IMR-90 (cell line): ENCODE measurements at regions not wholly inside any gene's neighbourhood (a gene's known extent, or its start where the extent isn't known, plus 50 kb on each side); places are given as distances from the start of the nearest gene placed in this dataset.

Experiments used
- ATAC-seq: fragments of 200-7000 bp; cut with Tn5 transposase; 2 replicates; pipeline ENCODE4 v1.9.1; 2020; ENCODE audit warnings: low read depth, mild to moderate bottlenecking, moderate library complexity
- BruUV-seq: library from RNA; stranded (reverse); fragments of 400-500 nt; replicated peaks from 2 replicates; lab custom pipeline; 2021; lab: Mats Ljungman, UMichigan
- CTCF ChIA-PET: fragments of 300-600 bp; formaldehyde crosslinking; extraction: SDS; loops from one replicate; lab custom pipeline; 2021; ENCODE audit warnings: antibody characterized with exemption; lab: Yijun Ruan, JAX
- POLR2A ChIA-PET: fragments of 300-600 bp; sonication (Branson Sonifier 250); formaldehyde crosslinking; loops from one replicate; lab custom pipeline; 2022; ENCODE audit warnings: antibody characterized with exemption; ENCODE audit not compliant: unreplicated experiment; lab: Charles Lee
- DNase-seq: peaks from one replicate; pipeline ENCODE4 v3.0.0; 2013
- H2AFZ ChIP-seq: replicated peaks from 2 replicates; pipeline ENCODE3; 2013; ENCODE audit warnings: low read length, mild to moderate bottlenecking; ENCODE audit not compliant: poor library complexity
- H2AK5ac ChIP-seq: 2 replicates; pipeline ENCODE4 v1.6.1; 2013; ENCODE audit warnings: low read depth, low read length, inconsistent platforms
- H2AK9ac ChIP-seq: replicated peaks from 2 replicates; pipeline ENCODE3; 2013; ENCODE audit warnings: mild to moderate bottlenecking, low read depth, low read length, moderate library complexity; ENCODE audit not compliant: poor library complexity
- H2BK120ac ChIP-seq: 2 replicates; pipeline ENCODE4 v1.6.1; 2013; ENCODE audit warnings: low read depth, low read length, inconsistent platforms
- H2BK15ac ChIP-seq: 3 replicates; pipeline ENCODE4 v1.6.1; 2013; ENCODE audit warnings: low read depth, low read length, inconsistent platforms
- H2BK20ac ChIP-seq: 2 replicates; pipeline ENCODE4 v1.6.1; 2013; ENCODE audit warnings: low read depth, mild to moderate bottlenecking, inconsistent platforms, low read length, moderate library complexity
- H2BK5ac ChIP-seq: 2 replicates; pipeline ENCODE4 v1.6.1; 2013; ENCODE audit warnings: mild to moderate bottlenecking, low read depth, low read length, inconsistent platforms; ENCODE audit not compliant: poor library complexity, severe bottlenecking
- H3K14ac ChIP-seq: replicated peaks from 2 replicates; pipeline ENCODE4 v1.6.1; 2013; ENCODE audit warnings: low read depth, low read length, inconsistent platforms
- H3K18ac ChIP-seq: 2 replicates; pipeline ENCODE4 v1.6.1; 2013; ENCODE audit warnings: low read depth, low read length, control low read depth
- H3K23ac ChIP-seq: 2 replicates; pipeline ENCODE4 v1.6.1; 2013; ENCODE audit warnings: low read depth, low read length, inconsistent platforms
- H3K27ac ChIP-seq: 2 replicates; pipeline ENCODE4 v1.5.1; 2013; ENCODE audit warnings: mild to moderate bottlenecking, control low read depth, low read length; ENCODE audit not compliant: insufficient read depth
- H3K27me3 ChIP-seq: 2 replicates; pipeline ENCODE4 v1.6.1; 2013; ENCODE audit warnings: low read length; ENCODE audit not compliant: control insufficient read depth, insufficient read depth
- H3K36me3 ChIP-seq: 2 replicates; pipeline ENCODE4 v1.6.1; 2013; ENCODE audit warnings: low read length, mixed read lengths; ENCODE audit not compliant: control insufficient read depth, insufficient read depth
- H3K4ac ChIP-seq: 2 replicates; pipeline ENCODE4 v1.6.1; 2013; ENCODE audit warnings: low read depth, low read length, inconsistent platforms
- H3K4me1 ChIP-seq: 2 replicates; pipeline ENCODE4 v1.6.1; 2013; ENCODE audit warnings: low read length, mixed read lengths; ENCODE audit not compliant: control insufficient read depth, insufficient read depth
- H3K4me2 ChIP-seq: 2 replicates; pipeline ENCODE4 v1.6.1; 2013; ENCODE audit warnings: low read depth, mild to moderate bottlenecking, control low read depth, low read length, moderate library complexity
- H3K4me3 ChIP-seq: 2 replicates; pipeline ENCODE4 v1.5.1; 2013; ENCODE audit warnings: low read depth, mild to moderate bottlenecking, control low read depth, low read length, moderate library complexity; ENCODE audit not compliant: insufficient read depth
- H3K56ac ChIP-seq: 2 replicates; pipeline ENCODE4 v1.6.1; 2013; ENCODE audit warnings: low read length, inconsistent platforms; ENCODE audit not compliant: insufficient read depth; ENCODE audit errors: extremely low read depth
- H3K79me1 ChIP-seq, 2 experiments: 2 replicates each; pipeline ENCODE4 v1.6.1; 2013; ENCODE audit warnings: low read length in 2 of 2, inconsistent platforms in 1 of 2, low read depth in 1 of 2
- H3K9ac ChIP-seq: 2 replicates; pipeline ENCODE4 v1.6.1; 2013; ENCODE audit warnings: low read depth, low read length, control low read depth
- H3K9me1 ChIP-seq: 2 replicates; pipeline ENCODE4 v1.6.1; 2013; ENCODE audit warnings: low read length, inconsistent platforms; ENCODE audit not compliant: insufficient read depth
- H3K9me3 ChIP-seq: 2 replicates; pipeline ENCODE4 v1.6.1; 2013; ENCODE audit warnings: low read length; ENCODE audit not compliant: control insufficient read depth, insufficient read depth
- H4K20me1 ChIP-seq: 2 replicates; pipeline ENCODE4 v1.6.1; 2013; ENCODE audit warnings: low read length, inconsistent platforms; ENCODE audit not compliant: insufficient read depth
- H4K5ac ChIP-seq: 2 replicates; pipeline ENCODE4 v1.6.1; 2013; ENCODE audit warnings: mild to moderate bottlenecking, low read depth, low read length, control low read depth
- H4K8ac ChIP-seq, 2 experiments: 2 replicates each; pipeline ENCODE4 v1.6.1; 2013; ENCODE audit warnings: low read depth in 2 of 2, low read length in 2 of 2, control low read depth in 1 of 2, inconsistent platforms in 1 of 2
- H4K91ac ChIP-seq: 2 replicates; pipeline ENCODE4 v1.6.1; 2013; ENCODE audit warnings: low read depth, low read length, inconsistent platforms; ENCODE audit not compliant: insufficient read depth
- BHLHE40 ChIP-seq: fragments of 150-350 bp; IDR thresholded peaks from 2 replicates; pipeline ENCODE4 v1.6.1; 2016; ENCODE audit warnings: mild to moderate bottlenecking, low read depth, low read length
- CEBPB ChIP-seq: IDR thresholded peaks from 2 replicates; pipeline ENCODE4 v1.6.1; 2012; ENCODE audit warnings: low read depth, low read length, improper control_type of control experiment
- CHD1 ChIP-seq: IDR thresholded peaks from 2 replicates; pipeline ENCODE4 v1.6.1; 2012; ENCODE audit warnings: low read depth, low read length, improper control_type of control experiment
- FOS ChIP-seq: fragments of 150-350 bp; IDR thresholded peaks from 2 replicates; pipeline ENCODE4 v1.6.1; 2016; ENCODE audit warnings: low read depth, low read length
- MAFK ChIP-seq: IDR thresholded peaks from 2 replicates; pipeline ENCODE4 v1.6.1; 2012; ENCODE audit warnings: low read depth, low read length, improper control_type of control experiment
- MAZ ChIP-seq: IDR thresholded peaks from 2 replicates; pipeline ENCODE4 v1.6.1; 2012; ENCODE audit warnings: low read depth, mild to moderate bottlenecking, low read length, improper control_type of control experiment, moderate library complexity, borderline replicate concordance
- MXI1 ChIP-seq: IDR thresholded peaks from 2 replicates; pipeline ENCODE4 v1.6.1; 2012; ENCODE audit warnings: low read depth, mild to moderate bottlenecking, low read length, moderate library complexity, borderline replicate concordance
- NFE2L2 ChIP-seq: fragments of 150-350 bp; IDR thresholded peaks from 2 replicates; pipeline ENCODE4 v1.6.1; 2016; ENCODE audit warnings: low read depth, mild to moderate bottlenecking, low read length
- RAD21 ChIP-seq: IDR thresholded peaks from 2 replicates; pipeline ENCODE4 v1.6.1; 2012; ENCODE audit warnings: low read length, improper control_type of control experiment
- RCOR1 ChIP-seq: IDR thresholded peaks from 2 replicates; pipeline ENCODE4 v1.6.1; 2012; ENCODE audit warnings: mild to moderate bottlenecking, low read length, improper control_type of control experiment; ENCODE audit not compliant: insufficient replicate concordance
- RFX5 ChIP-seq: IDR thresholded peaks from 2 replicates; pipeline ENCODE4 v1.8.0; 2012; ENCODE audit warnings: low read depth, mild to moderate bottlenecking, low read length, moderate library complexity
- SMC3 ChIP-seq: fragments of 150-350 bp; IDR thresholded peaks from 2 replicates; pipeline ENCODE4 v1.6.1; 2016; ENCODE audit warnings: low read depth, mild to moderate bottlenecking, antibody characterized with exemption, low read length, moderate library complexity
- USF2 ChIP-seq: fragments of 150-350 bp; IDR thresholded peaks from 2 replicates; pipeline ENCODE4 v1.6.1; 2017; ENCODE audit warnings: mild to moderate bottlenecking, antibody characterized with exemption, low read length, low read depth
- dilution Hi-C: fragments of 300-500 bp; cut with HindIII; formaldehyde crosslinking; loops from one replicate; pipeline ENCODE4 v1.14.3; 2018; ENCODE audit warnings: low sequenced_read_pairs; ENCODE audit not compliant: unreplicated experiment
- in situ Hi-C: fragments of 300-500 bp; cut with MboI; formaldehyde crosslinking; loops from 3 replicates; pipeline ENCODE4 v1.14.3; 2019; ENCODE audit warnings: low sequenced_read_pairs, inconsistent platforms, mixed read lengths
- intact Hi-C: fragments of 100-400 bp; cut with micrococcal nuclease; formaldehyde crosslinking; loops from 2 replicates; pipeline ENCODE4 v1.10.0; 2022
- TF ChIP-seq, protein P1 (sequence below): fragments of 150-350 bp; IDR thresholded peaks from 2 replicates; pipeline ENCODE4 v1.6.1; 2016; ENCODE audit warnings: low read depth, mild to moderate bottlenecking, low read length, moderate library complexity, borderline replicate concordance
- TF ChIP-seq, protein P2 (sequence below): conservative IDR thresholded peaks from 2 replicates; pipeline ENCODE4 v1.5.1; 2012; ENCODE audit warnings: mild to moderate bottlenecking, low read depth, low read length, improper control_type of control experiment

GRCh38 chr2:100692906-100693305, 127.0 kb upstream of the NPAS2 start:
- Histone ChIP-seq H3K36me3 (no peaks in the 10 kb centered on the region), H4K8ac (no peak overlapping the region), H2BK120ac (no peak overlapping the region), H3K9me3 (peaks cover 2% of the 10 kb centered on the region; the same call in 1 of the 2 replicates), H4K5ac (no peak overlapping the region), H3K9me1 (no peaks in the 10 kb centered on the region), H3K4me3 (no peak overlapping the region), H2AK5ac (no peak overlapping the region), H2AFZ (no peak overlapping the region), H3K9ac (no peak overlapping the region), H2BK15ac (no peak overlapping the region), H3K27me3 (peaks cover 13% of the 10 kb centered on the region), H3K23ac (no peak overlapping the region), H3K14ac (no peak overlapping the region), H2BK5ac (no peak overlapping the region), H3K18ac (no peak overlapping the region), H3K4me1 (no peaks in the 10 kb centered on the region), H3K56ac (no peak overlapping the region), H2BK20ac (no peak overlapping the region), H4K91ac (no peak overlapping the region), H2AK9ac (no peak overlapping the region), H4K20me1 (no peaks in the 10 kb centered on the region; the same call in 1 of the 2 replicates), H3K27ac (no peak overlapping the region), H3K4me2 (no peak overlapping the region), H3K79me1 (no peaks in the 10 kb centered on the region), H3K4ac (no peak overlapping the region)
- dilution Hi-C loops (no loop called here), intact Hi-C loops (no loop called here), in situ Hi-C loops (no loop called here)
- no TSS peak for BruUV-seq
- ChIA-PET POLR2A (no interaction called here), CTCF (no interaction called here)
- no peak for DNase-seq
- ATAC-seq, result no peak
- TF ChIP-seq BHLHE40 (no peak), RAD21 (no peak), RFX5 (no peak), MAZ (no peak), CHD1 (no peak), MXI1 (no peak), FOS (no peak), CEBPB (no peak), USF2 (no peak), SMC3 (no peak), RCOR1 (no peak), MAFK (no peak), NFE2L2 (no peak)
- TF ChIP-seq, protein P1, sequence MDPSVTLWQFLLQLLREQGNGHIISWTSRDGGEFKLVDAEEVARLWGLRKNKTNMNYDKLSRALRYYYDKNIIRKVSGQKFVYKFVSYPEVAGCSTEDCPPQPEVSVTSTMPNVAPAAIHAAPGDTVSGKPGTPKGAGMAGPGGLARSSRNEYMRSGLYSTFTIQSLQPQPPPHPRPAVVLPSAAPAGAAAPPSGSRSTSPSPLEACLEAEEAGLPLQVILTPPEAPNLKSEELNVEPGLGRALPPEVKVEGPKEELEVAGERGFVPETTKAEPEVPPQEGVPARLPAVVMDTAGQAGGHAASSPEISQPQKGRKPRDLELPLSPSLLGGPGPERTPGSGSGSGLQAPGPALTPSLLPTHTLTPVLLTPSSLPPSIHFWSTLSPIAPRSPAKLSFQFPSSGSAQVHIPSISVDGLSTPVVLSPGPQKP, result no peak
- TF ChIP-seq, protein P2, sequence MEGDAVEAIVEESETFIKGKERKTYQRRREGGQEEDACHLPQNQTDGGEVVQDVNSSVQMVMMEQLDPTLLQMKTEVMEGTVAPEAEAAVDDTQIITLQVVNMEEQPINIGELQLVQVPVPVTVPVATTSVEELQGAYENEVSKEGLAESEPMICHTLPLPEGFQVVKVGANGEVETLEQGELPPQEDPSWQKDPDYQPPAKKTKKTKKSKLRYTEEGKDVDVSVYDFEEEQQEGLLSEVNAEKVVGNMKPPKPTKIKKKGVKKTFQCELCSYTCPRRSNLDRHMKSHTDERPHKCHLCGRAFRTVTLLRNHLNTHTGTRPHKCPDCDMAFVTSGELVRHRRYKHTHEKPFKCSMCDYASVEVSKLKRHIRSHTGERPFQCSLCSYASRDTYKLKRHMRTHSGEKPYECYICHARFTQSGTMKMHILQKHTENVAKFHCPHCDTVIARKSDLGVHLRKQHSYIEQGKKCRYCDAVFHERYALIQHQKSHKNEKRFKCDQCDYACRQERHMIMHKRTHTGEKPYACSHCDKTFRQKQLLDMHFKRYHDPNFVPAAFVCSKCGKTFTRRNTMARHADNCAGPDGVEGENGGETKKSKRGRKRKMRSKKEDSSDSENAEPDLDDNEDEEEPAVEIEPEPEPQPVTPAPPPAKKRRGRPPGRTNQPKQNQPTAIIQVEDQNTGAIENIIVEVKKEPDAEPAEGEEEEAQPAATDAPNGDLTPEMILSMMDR, result no peak
